AG04450 (cell line): ENCODE measurements at regions not wholly inside any gene's neighbourhood (a gene's known extent, or its start where the extent isn't known, plus 50 kb on each side); places are given as distances from the start of the nearest gene placed in this dataset.

Experiments
- CTCF ChIA-PET: fragments of 300-600, 350-600 bp; formaldehyde crosslinking; extraction: SDS; loops from one replicate; lab custom pipeline; 2022; ENCODE audit warnings: antibody characterized with exemption, inconsistent platforms; lab: Charles Lee
- POLR2A ChIA-PET: fragments of 350-600 bp; formaldehyde crosslinking; extraction: SDS; loops from one replicate; lab custom pipeline; 2021; ENCODE audit warnings: antibody characterized with exemption, inconsistent platforms; lab: Yijun Ruan, JAX
- DNase-seq: peaks from one replicate; pipeline ENCODE4 v3.0.0-alpha.2; 2011; ENCODE audit warnings: low read depth, low spot score
- H3K27ac ChIP-seq: one replicate; pipeline ENCODE4 v1.5.1; 2012; ENCODE audit warnings: low read depth, low read length, control low read depth
- H3K27me3 ChIP-seq: one replicate; pipeline ENCODE4 v1.6.0; 2012; ENCODE audit warnings: low read length; ENCODE audit not compliant: control insufficient read depth, insufficient read depth
- H3K4me3 ChIP-seq: 2 replicates; pipeline ENCODE4 v1.5.1; 2011; ENCODE audit warnings: mild to moderate bottlenecking, low read depth, low read length, control low read depth
- H3K9me3 ChIP-seq: 2 replicates; pipeline ENCODE4 v1.5.1; 2012; ENCODE audit warnings: low read length; ENCODE audit not compliant: control insufficient read depth, insufficient read depth
- TF ChIP-seq, protein P1 (sequence below): IDR thresholded peaks from 2 replicates; pipeline ENCODE4 v1.5.1; 2011; ENCODE audit warnings: low read depth, low read length, control low read depth, inconsistent platforms

DNA sequence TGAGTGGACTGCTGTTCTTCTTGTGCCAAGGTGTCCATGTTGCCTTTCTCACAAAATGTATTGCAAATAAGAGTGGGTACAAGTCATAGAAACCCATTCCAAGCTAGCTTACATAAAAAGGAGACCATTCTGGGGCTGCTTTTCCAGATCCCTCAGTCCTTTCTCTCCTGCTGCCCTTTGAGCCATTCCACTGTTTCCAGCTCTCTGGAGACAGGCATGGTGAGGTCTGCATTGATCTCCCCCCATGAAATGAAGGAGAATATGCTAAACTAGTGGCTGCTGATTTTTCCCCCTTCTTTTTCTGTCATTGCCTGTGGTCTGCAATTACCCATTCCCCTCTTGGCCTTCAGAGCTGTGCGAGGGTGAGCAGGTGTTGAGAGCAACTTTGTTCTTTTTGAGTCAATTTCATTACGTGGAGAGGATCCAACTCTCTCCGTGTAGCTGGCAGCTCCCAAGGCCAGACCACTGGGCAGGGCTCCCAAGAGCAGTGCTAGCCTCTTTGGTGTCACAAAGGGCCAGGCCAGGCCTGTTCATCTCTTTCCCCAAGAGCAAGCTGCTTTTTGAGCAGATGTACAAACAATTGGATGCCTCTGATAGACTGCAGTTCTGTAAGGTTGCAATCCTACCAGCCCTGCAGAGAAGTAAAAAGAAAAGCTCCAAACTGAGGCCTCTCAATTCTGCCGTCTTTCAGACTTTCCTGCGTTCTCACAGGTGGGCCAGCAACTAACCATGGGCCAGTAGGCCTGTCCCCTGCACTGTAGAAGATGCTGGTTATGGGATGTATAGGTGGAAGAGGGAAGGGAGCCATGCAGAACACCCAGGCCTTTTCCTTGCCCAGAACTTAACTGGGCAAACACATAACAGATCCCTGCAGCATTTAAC, 96.1 kb upstream of the ARMC2 start:
- Histone ChIP-seq H3K9me3 (no peaks in the 10 kb centered on the region), H3K27ac (no peak overlapping the region), H3K4me3 (no peak overlapping the region), H3K27me3 (no peaks in the 10 kb centered on the region)
- CTCF ChIA-PET, result no interaction called here
- POLR2A ChIA-PET, result interaction anchor here (0.8 kb wide), 1 partner anchor 28 kb away, joined by 3 read pairs; no protein-coding TSS in a partner anchor
- TF ChIP-seq, protein P1, sequence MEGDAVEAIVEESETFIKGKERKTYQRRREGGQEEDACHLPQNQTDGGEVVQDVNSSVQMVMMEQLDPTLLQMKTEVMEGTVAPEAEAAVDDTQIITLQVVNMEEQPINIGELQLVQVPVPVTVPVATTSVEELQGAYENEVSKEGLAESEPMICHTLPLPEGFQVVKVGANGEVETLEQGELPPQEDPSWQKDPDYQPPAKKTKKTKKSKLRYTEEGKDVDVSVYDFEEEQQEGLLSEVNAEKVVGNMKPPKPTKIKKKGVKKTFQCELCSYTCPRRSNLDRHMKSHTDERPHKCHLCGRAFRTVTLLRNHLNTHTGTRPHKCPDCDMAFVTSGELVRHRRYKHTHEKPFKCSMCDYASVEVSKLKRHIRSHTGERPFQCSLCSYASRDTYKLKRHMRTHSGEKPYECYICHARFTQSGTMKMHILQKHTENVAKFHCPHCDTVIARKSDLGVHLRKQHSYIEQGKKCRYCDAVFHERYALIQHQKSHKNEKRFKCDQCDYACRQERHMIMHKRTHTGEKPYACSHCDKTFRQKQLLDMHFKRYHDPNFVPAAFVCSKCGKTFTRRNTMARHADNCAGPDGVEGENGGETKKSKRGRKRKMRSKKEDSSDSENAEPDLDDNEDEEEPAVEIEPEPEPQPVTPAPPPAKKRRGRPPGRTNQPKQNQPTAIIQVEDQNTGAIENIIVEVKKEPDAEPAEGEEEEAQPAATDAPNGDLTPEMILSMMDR, result no peak
- no peak for DNase-seq

DNA sequence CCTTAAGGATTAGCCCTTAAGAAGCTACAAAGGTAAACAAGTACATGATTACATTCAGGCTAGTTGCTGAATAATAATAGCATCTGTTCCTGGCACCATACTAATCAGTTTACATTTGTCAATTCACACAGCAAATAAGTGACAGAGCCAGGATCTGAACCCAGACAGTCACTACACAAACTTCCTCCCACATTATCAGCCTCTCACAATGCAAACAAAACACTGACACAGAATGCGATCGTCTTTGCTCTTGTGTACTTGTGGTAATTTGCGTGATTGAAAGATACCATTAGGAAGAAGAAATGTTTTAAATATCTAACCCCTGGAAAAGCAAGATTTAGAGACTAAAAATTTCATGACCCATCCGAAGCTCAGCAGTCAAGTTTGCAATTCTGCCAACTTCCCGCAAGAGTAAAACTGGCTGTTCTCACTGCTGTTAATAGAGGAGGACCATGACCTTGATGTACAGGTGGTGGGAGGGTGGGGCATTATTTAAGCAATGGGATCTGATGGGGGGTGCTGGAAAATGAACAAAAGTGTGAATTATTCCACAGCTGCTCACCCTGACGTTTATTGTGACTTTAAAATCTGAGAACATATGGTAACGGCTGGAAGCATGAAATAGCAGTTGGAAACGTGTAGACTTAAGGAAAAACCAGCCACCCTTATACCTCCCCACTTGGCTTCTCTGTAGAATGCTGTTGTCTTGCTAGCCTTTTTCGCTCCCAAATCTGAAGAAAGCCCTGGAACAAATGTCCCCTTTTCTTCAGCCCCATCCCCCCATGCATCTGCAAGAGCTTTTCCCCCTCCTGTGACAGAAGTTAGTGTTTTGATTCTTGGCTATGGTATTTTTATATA, 95.3 kb upstream of the ARMC2 start:
- TF ChIP-seq, protein P1, result no peak
- H3K27ac ChIP-seq, result no peak overlapping the region
- H3K4me3 ChIP-seq, result no peak overlapping the region
- ChIA-PET CTCF (no interaction called here), POLR2A (no interaction called here)
- H3K9me3 ChIP-seq, result no peaks in the 10 kb centered on the region
- no peak for DNase-seq
- H3K27me3 ChIP-seq, result no peaks in the 10 kb centered on the region

DNA sequence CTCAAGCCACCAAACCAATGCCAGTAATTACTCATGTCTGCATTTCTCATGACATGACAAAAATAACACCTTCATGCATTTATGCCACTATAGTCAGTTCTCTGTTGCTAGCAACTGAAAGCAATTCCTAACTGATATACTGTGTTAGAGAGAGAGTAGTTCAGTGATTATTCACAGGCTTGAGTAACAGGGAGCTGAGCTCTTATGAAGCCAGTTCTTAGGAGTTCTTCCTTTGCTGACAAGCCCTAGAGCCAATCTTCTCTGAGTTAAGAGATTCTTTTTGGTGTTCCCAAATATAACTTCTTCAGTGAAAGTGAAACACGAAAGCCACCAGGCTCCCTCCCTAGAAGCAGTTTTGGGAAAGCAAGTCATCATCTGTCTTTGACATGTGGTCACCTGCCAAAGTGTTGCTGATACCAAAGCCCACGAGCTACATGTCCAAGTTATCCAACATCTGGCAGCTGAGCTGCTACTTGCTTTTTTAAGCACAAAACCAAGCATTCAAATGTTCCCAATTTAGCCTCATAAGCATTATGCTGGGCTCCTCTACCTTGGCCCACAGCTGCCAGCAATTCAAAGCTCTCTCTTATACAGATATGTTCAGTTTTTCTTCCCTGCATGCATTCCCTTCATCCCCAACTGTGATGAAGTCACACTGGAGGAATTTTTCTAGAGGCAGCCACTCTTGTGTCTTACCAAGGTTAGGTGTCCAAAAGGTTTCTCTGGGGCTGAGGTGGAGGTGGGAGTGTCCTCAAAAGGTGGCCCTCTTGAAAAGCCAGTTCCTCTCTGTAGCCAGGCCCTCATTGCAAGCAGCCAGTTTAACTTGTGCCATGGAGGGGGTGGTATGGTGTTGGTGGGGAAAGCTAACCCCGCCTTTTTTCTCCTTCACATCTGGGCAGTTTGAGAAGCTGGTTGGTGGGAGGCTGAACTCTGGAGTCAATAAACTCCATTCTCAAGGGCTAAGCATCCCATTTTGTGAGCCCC, 92.7 kb upstream of the ARMC2 start:
- Histone ChIP-seq H3K4me3 (no peak overlapping the region), H3K27ac (no peak overlapping the region), H3K9me3 (no peaks in the 10 kb centered on the region), H3K27me3 (no peaks in the 10 kb centered on the region)
- ChIA-PET CTCF (interaction anchor here (1.3 kb wide), 1 partner anchor 12 kb away, joined by 3 read pairs; no protein-coding TSS in a partner anchor), POLR2A (no interaction called here)
- TF ChIP-seq, protein P1, result no peak
- no peak for DNase-seq

DNA sequence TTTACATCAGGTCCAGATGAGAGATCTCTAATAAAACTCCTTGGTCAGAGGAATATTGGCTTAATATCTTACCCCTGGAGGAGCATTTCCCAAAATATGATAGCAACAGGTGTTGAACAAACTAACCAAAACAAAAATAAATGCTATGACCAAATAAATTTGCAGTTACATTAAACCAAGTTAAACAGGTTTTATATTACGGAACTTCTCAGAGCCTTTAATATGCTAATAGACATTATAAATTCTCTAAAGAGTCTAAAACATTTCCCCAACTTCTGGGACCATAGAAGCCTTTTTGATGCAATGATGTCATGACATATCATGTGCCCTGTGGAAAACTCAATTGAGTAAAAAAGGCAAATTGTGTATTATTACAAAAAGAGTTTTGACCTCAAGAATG, 90.9 kb upstream of the ARMC2 start:
- CTCF ChIA-PET, result interaction anchor here (1.0 kb wide), 1 partner anchor 13 kb away, joined by 3 read pairs; no protein-coding TSS in a partner anchor
- H3K27ac ChIP-seq, result no peak overlapping the region
- POLR2A ChIA-PET, result interaction anchor here (0.7 kb wide), 1 partner anchor 197 kb away, joined by 4 read pairs; the partner anchor contains the start of gene FOXO3
- no peak for DNase-seq
- H3K4me3 ChIP-seq, result no peak overlapping the region
- TF ChIP-seq, protein P1, result no peak
- no peaks in the 10 kb centered on the region for H3K9me3 ChIP-seq
- H3K27me3 ChIP-seq, result no peaks in the 10 kb centered on the region
